CD4-positive, alpha-beta T cell (primary cell): ENCODE measurements at regions not wholly inside any gene's neighbourhood (a gene's known extent, or its start where the extent isn't known, plus 50 kb on each side); places are given as distances from the start of the nearest gene placed in this dataset.

Experiments used
- ATAC-seq: fragments of 200-7000 bp; cut with Tn5 transposase; one replicate; pipeline ENCODE4 v1.10.0; 2022; ENCODE audit warnings: mild to moderate bottlenecking; ENCODE audit not compliant: poor library complexity
- CTCF ChIA-PET: fragments of 350-600 bp; sonication (Branson Sonifier 250); formaldehyde crosslinking; loops from one replicate; lab custom pipeline; 2021; ENCODE audit warnings: antibody characterized with exemption, inconsistent platforms; lab: Charles Lee
- POLR2A ChIA-PET: fragments of 350-600 bp; sonication (Branson Sonifier 250); formaldehyde crosslinking; loops from one replicate; lab custom pipeline; 2021; ENCODE audit warnings: antibody characterized with exemption, inconsistent platforms; lab: Charles Lee
- DNase-seq, 14 experiments: peaks; one replicate each; pipeline ENCODE4 v3.0.0-alpha.2; 2013 to 2020; ENCODE audit warnings: mixed read lengths in 2 of 14
- H3K27ac ChIP-seq, 2 donors: one replicate each; pipeline versions ENCODE4 v1.5.1 to v1.7.0; 2013; ENCODE audit warnings: low read length in 2 of 2, low read depth in 1 of 2, mild to moderate bottlenecking in 1 of 2
- H3K27me3 ChIP-seq, 2 experiments: 1 replicate in 1 of 2; 2 replicates in 1 of 2; pipeline versions ENCODE4 v1.6.1 to v1.7.0; 2013; ENCODE audit warnings: low read length in 2 of 2, control low read depth in 1 of 2, mild to moderate bottlenecking in 1 of 2, moderate library complexity in 1 of 2; ENCODE audit not compliant: insufficient read depth in 2 of 2, control insufficient read depth in 1 of 2
- H3K36me3 ChIP-seq: one replicate; pipeline ENCODE4 v1.6.1; 2013; ENCODE audit warnings: low read length, control low read depth; ENCODE audit not compliant: insufficient read depth
- H3K4me1 ChIP-seq: one replicate; pipeline ENCODE4 v1.6.1; 2013; ENCODE audit warnings: low read length, control low read depth; ENCODE audit not compliant: insufficient read depth
- H3K4me3 ChIP-seq: one replicate; pipeline ENCODE4 v1.5.1; 2013; ENCODE audit warnings: mild to moderate bottlenecking, low read length, moderate library complexity
- H3K9me3 ChIP-seq, 2 experiments: 1 replicate in 1 of 2; 2 replicates in 1 of 2; pipeline versions ENCODE4 v1.6.1 to v1.7.0; 2013; ENCODE audit warnings: low read length in 2 of 2, mild to moderate bottlenecking in 2 of 2, control low read depth in 1 of 2, moderate library complexity in 1 of 2; ENCODE audit not compliant: control insufficient read depth in 1 of 2, insufficient read depth in 1 of 2
- H3K27ac Mint-ChIP-seq: one replicate; pipeline ENCODE4 v1.8.0; 2020; ENCODE audit warnings: mixed read lengths
- H3K27me3 Mint-ChIP-seq: one replicate; pipeline ENCODE4 v1.8.0; 2021; ENCODE audit warnings: mixed read lengths
- H3K36me3 Mint-ChIP-seq: one replicate; pipeline ENCODE4 v1.8.0; 2021; ENCODE audit warnings: low read depth, mixed read lengths
- H3K4me1 Mint-ChIP-seq: one replicate; pipeline ENCODE4 v1.8.0; 2021; ENCODE audit warnings: low read depth, mixed read lengths
- H3K4me3 Mint-ChIP-seq: one replicate; pipeline ENCODE4 v1.8.0; 2020; ENCODE audit warnings: mild to moderate bottlenecking, mixed read lengths
- H3K9me3 Mint-ChIP-seq: one replicate; pipeline ENCODE4 v1.8.0; 2020; ENCODE audit warnings: mixed read lengths
- intact Hi-C, 2 experiments: fragments of 100-400 bp; cut with DNase I in 1 of 2; cut with micrococcal nuclease in 1 of 2; formaldehyde crosslinking; loops; one replicate each; pipeline versions ENCODE4 v1.15.1 to v1.9.0; 2023 to 2025; cut with DNase I, micrococcal nuclease
- TF ChIP-seq, protein P1 (sequence below): fragments of 200-600 bp; IDR thresholded peaks from one replicate; pipeline ENCODE4 v1.8.0; 2022; ENCODE audit warnings: antibody characterized with exemption, mild to moderate bottlenecking

- ChIA-PET POLR2A (no interaction called here), CTCF (no interaction called here)
- Histone ChIP-seq H3K27ac (no peak overlapping the region), H3K27me3 (no peaks in the 10 kb centered on the region), H3K4me1 (no peaks in the 10 kb centered on the region), H3K4me3 (no peak overlapping the region), H3K9me3 (peaks cover 3 to 25% of the 10 kb centered on the region in 2 experiments), H3K36me3 (no peaks in the 10 kb centered on the region)
- Mint-ChIP-seq H3K4me1 (no peaks in the 10 kb centered on the region), H3K4me3 (no peak overlapping the region), H3K36me3 (peaks cover 4% of the 10 kb centered on the region), H3K27ac (no peak overlapping the region), H3K9me3 (peaks cover 9% of the 10 kb centered on the region), H3K27me3 (peaks cover 6% of the 10 kb centered on the region)
- intact Hi-C loops = no loop called here
- TF ChIP-seq, protein P1, sequence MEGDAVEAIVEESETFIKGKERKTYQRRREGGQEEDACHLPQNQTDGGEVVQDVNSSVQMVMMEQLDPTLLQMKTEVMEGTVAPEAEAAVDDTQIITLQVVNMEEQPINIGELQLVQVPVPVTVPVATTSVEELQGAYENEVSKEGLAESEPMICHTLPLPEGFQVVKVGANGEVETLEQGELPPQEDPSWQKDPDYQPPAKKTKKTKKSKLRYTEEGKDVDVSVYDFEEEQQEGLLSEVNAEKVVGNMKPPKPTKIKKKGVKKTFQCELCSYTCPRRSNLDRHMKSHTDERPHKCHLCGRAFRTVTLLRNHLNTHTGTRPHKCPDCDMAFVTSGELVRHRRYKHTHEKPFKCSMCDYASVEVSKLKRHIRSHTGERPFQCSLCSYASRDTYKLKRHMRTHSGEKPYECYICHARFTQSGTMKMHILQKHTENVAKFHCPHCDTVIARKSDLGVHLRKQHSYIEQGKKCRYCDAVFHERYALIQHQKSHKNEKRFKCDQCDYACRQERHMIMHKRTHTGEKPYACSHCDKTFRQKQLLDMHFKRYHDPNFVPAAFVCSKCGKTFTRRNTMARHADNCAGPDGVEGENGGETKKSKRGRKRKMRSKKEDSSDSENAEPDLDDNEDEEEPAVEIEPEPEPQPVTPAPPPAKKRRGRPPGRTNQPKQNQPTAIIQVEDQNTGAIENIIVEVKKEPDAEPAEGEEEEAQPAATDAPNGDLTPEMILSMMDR = no peak
- no peak for ATAC-seq
- DNase-seq = no peak
Measured at GRCh38 chr6:139663996-139664395, 289.5 kb upstream of the CITED2 start.

GRCh38 chr6:139659711-139660110, 285.3 kb upstream of the CITED2 start:
- H3K36me3 ChIP-seq = no peaks in the 10 kb centered on the region
- peaks cover 3 to 9% of the 10 kb centered on the region in 2 experiments for H3K9me3 ChIP-seq
- H3K4me1 ChIP-seq = no peaks in the 10 kb centered on the region
- TF ChIP-seq, protein P1 = no peak
- H3K27me3 ChIP-seq = no peaks in the 10 kb centered on the region
- ChIA-PET CTCF (no interaction called here), POLR2A (no interaction called here)
- H3K4me3 Mint-ChIP-seq = no peak overlapping the region
- DNase-seq (no peak), ATAC-seq (no peak)
- H3K36me3 Mint-ChIP-seq = peaks cover 4% of the 10 kb centered on the region
- no peak overlapping the region for H3K27ac Mint-ChIP-seq
- no peak overlapping the region for H3K27ac ChIP-seq
- intact Hi-C loops = no loop called here
- H3K27me3 Mint-ChIP-seq = peaks cover 6% of the 10 kb centered on the region
- no peaks in the 10 kb centered on the region for H3K4me1 Mint-ChIP-seq
- H3K9me3 Mint-ChIP-seq = peaks cover 6% of the 10 kb centered on the region
- no peak overlapping the region for H3K4me3 ChIP-seq

DNA sequence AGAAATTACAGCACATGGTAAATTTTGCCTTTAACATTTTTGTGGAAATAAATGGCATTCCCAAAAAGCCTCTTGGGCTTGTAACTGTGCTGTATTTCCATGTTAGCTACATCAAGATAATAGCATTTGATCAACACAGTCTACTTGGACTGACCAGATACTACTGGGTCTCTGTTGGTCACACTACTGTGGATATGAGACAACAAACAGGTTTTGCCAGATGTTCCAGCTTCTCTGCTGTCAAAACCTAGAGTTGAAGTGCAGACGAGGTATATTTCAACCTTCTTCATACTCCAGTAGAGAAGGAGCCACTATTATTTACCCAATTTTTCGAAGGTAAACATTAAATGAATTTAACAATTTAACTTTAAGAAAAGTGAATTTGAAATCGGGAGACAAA, 284.7 kb upstream of the CITED2 start:
- no peak overlapping the region for H3K4me3 ChIP-seq
- no peak overlapping the region for H3K27ac ChIP-seq
- no peaks in the 10 kb centered on the region for H3K27me3 ChIP-seq
- Mint-ChIP-seq H3K9me3 (peaks cover 5% of the 10 kb centered on the region), H3K36me3 (peaks cover 4% of the 10 kb centered on the region), H3K4me3 (no peak overlapping the region), H3K27me3 (peaks cover 6% of the 10 kb centered on the region), H3K4me1 (no peaks in the 10 kb centered on the region), H3K27ac (no peak overlapping the region)
- ChIA-PET POLR2A (no interaction called here), CTCF (no interaction called here)
- intact Hi-C loops = no loop called here
- peaks cover 3 to 4% of the 10 kb centered on the region in 2 experiments for H3K9me3 ChIP-seq
- TF ChIP-seq, protein P1 = no peak
- ATAC-seq (no peak), DNase-seq (no peak)
- H3K36me3 ChIP-seq = no peaks in the 10 kb centered on the region
- H3K4me1 ChIP-seq = no peaks in the 10 kb centered on the region
